ENCODE measurements at regions not wholly inside any gene's neighbourhood (a gene's known extent, or its start where the extent isn't known, plus 50 kb on each side); places are given as distances from the start of the nearest gene placed in this dataset.
A peak's percentile ranks its signal among the peaks of the same experiment; 100 is the strongest.

- TF ChIP-seq ZNF768 (CRISPR knock-in tag; IDR thresholded peaks at IDR 0.05) (no peak), ZNF879 (CRISPR knock-in tag; IDR thresholded peaks at IDR 0.05) (no peak), ZNF281 (CRISPR knock-in tag; IDR thresholded peaks at IDR 0.05; ENCODE audit: borderline replicate concordance) (peak; percentile 51; the same call in 1 of the 2 replicates), ZBTB4 (CRISPR knock-in tag; IDR thresholded peaks at IDR 0.05; ENCODE audit: borderline replicate concordance) (peak; percentile 44; the same call in 1 of the 2 replicates), HHEX (CRISPR knock-in tag; IDR thresholded peaks at IDR 0.05) (peak; percentile 65; the same call in 1 of the 2 replicates), ZNF24 (IDR thresholded peaks at IDR 0.05) (0 out of 2 replicates have a peak, but pooled peaks have one; percentile 48), ZNF547 (CRISPR knock-in tag; IDR thresholded peaks at IDR 0.05) (0 out of 2 replicates have a peak, but pooled peaks have one; percentile 21), FOXP1 (IDR thresholded peaks at IDR 0.05) (peak; percentile 49; the same call in 1 of the 2 replicates), FOXP1 (CRISPR knock-in tag; IDR thresholded peaks at IDR 0.05) (peak; percentile 98), ZNF737 (CRISPR knock-in tag; IDR thresholded peaks at IDR 0.05; ENCODE audit: borderline replicate concordance) (no peak), ZNF792 (CRISPR knock-in tag; IDR thresholded peaks at IDR 0.05) (peak; percentile 55; the same call in 1 of the 2 replicates), SRSF9 (IDR thresholded peaks at IDR 0.05; ENCODE audit: borderline replicate concordance, insufficient read depth, low read depth, low read length, poor library complexity, severe bottlenecking) (no peak), KLF13 (CRISPR knock-in tag; IDR thresholded peaks at IDR 0.05) (no peak), ZNF773 (CRISPR knock-in tag; IDR thresholded peaks at IDR 0.05; ENCODE audit: borderline replicate concordance) (no peak), ZNF337 (CRISPR knock-in tag; IDR thresholded peaks at IDR 0.05; ENCODE audit: borderline replicate concordance, low read depth) (no peak), SMARCC2 (IDR thresholded peaks at IDR 0.05) (no peak), ZNF275 (CRISPR knock-in tag; IDR thresholded peaks at IDR 0.05; ENCODE audit: borderline replicate concordance) (no peak), ZBTB46 (CRISPR knock-in tag; IDR thresholded peaks at IDR 0.05; ENCODE audit: borderline replicate concordance) (no peak), LCORL (IDR thresholded peaks at IDR 0.05) (peak; percentile 68), LCORL (CRISPR knock-in tag; IDR thresholded peaks at IDR 0.05) (peak; percentile 89), ETV6 (CRISPR knock-in tag; conservative IDR thresholded peaks at IDR 0.05) (no peak), ZMYM2 (CRISPR knock-in tag; IDR thresholded peaks at IDR 0.05) (no peak), ZNF354B (CRISPR knock-in tag; IDR thresholded peaks at IDR 0.05) (no peak)
Observed at GRCh38 chr6:144343701-144344428, 58.7 kb downstream of the UTRN start (continued).

Measured in HepG2 (cell line).